ENCODE measurements at regions not wholly inside any gene's neighbourhood (a gene's known extent, or its start where the extent isn't known, plus 50 kb on each side); places are given as distances from the start of the nearest gene placed in this dataset.

- ChIA-PET POLR2A (interaction anchor here (0.7 kb wide), 1 partner anchor 11 kb away, joined by 3 read pairs; no protein-coding TSS in a partner anchor), CTCF (no interaction called here)
- DNase-seq (ENCODE audit: low spot score) (no peak), ATAC-seq (no peak)
- TF ChIP-seq ZNF232 (CRISPR knock-in tag; IDR thresholded peaks at IDR 0.05) (no peak), ZNF671 (CRISPR knock-in tag; IDR thresholded peaks at IDR 0.05) (no peak), ZNF121 (CRISPR knock-in tag; IDR thresholded peaks at IDR 0.05) (no peak), CREM (CRISPR knock-in tag; IDR thresholded peaks at IDR 0.05) (no peak), NFE2L1 (CRISPR knock-in tag; IDR thresholded peaks at IDR 0.05) (no peak), ZMAT4 (CRISPR knock-in tag; IDR thresholded peaks at IDR 0.05) (no peak), ATF1 (CRISPR knock-in tag; IDR thresholded peaks at IDR 0.05) (no peak), PRRX2 (CRISPR knock-in tag; IDR thresholded peaks at IDR 0.05) (no peak), ZNF512 (CRISPR knock-in tag; IDR thresholded peaks at IDR 0.05; ENCODE audit: borderline replicate concordance) (no peak), EMX1 (CRISPR knock-in tag; IDR thresholded peaks at IDR 0.05) (no peak), FOXP4 (CRISPR knock-in tag; IDR thresholded peaks at IDR 0.05) (no peak)
- no peaks in the 10 kb centered on the region for H3K9me3 Mint-ChIP-seq
- no peaks in the 10 kb centered on the region; the same call in 1 of the 2 replicates for H3K27me3 Mint-ChIP-seq (ENCODE audit: low read depth)
- H3K27ac Mint-ChIP-seq = no peak overlapping the region
- H3K4me3 Mint-ChIP-seq = no peak overlapping the region
- peaks cover 17% of the 10 kb centered on the region for H3K4me1 Mint-ChIP-seq
- H3K36me3 Mint-ChIP-seq = no peaks in the 10 kb centered on the region
These were observed 647.2 kb downstream of the BNC2 start for GRCh38 chr9:16223074-16223871.

GRCh38 chr9:16230731-16231130 lies 639.7 kb downstream of the BNC2 start:
- DNase-seq (ENCODE audit: low spot score) (no peak), ATAC-seq (no peak)
- TF ChIP-seq NFE2L1 (CRISPR knock-in tag; IDR thresholded peaks at IDR 0.05) = no peak
- no peak for TF ChIP-seq SMAD3 (CRISPR knock-in tag; IDR thresholded peaks at IDR 0.05; ENCODE audit: borderline replicate concordance)
- CTCF ChIA-PET = interaction anchor here (1.4 kb wide), 1 partner anchor 77 kb away, joined by 4 read pairs; no protein-coding TSS in a partner anchor
- Mint-ChIP-seq H3K27ac (no peak overlapping the region), H3K27me3 (ENCODE audit: low read depth) (no peaks in the 10 kb centered on the region), H3K4me1 (no peaks in the 10 kb centered on the region), H3K9me3 (no peaks in the 10 kb centered on the region), H3K36me3 (no peaks in the 10 kb centered on the region), H3K4me3 (no peak overlapping the region)
- POLR2A ChIA-PET = interaction anchor here (1.1 kb wide), 1 partner anchor 8 kb away, joined by 3 read pairs; no protein-coding TSS in a partner anchor

GRCh38 chr9:16236311-16236710 lies 634.2 kb downstream of the BNC2 start:
- no peaks in the 10 kb centered on the region for H3K27me3 Mint-ChIP-seq (ENCODE audit: low read depth)
- H3K4me1 Mint-ChIP-seq = no peaks in the 10 kb centered on the region
- H3K36me3 Mint-ChIP-seq = no peaks in the 10 kb centered on the region

More at GRCh38 chr9:16236311-16236710, 634.2 kb downstream of the BNC2 start:
- POLR2A ChIA-PET = no interaction called here
- no peak for TF ChIP-seq KAT7 (CRISPR knock-in tag; IDR thresholded peaks at IDR 0.05; ENCODE audit: borderline replicate concordance)
- no peak for TF ChIP-seq PRRX2 (CRISPR knock-in tag; IDR thresholded peaks at IDR 0.05)
- TF ChIP-seq E2F1 (CRISPR knock-in tag; IDR thresholded peaks at IDR 0.05) = no peak
- TF ChIP-seq ZSCAN18 (CRISPR knock-in tag; IDR thresholded peaks at IDR 0.05) = no peak
- no peak for ATAC-seq
- Mint-ChIP-seq H3K9me3 (no peaks in the 10 kb centered on the region), H3K27ac (no peak overlapping the region), H3K4me3 (no peak overlapping the region)
- DNase-seq (ENCODE audit: low spot score) = no peak
- CTCF ChIA-PET = no interaction called here
